H1 (cell line): ENCODE measurements at regions not wholly inside any gene's neighbourhood (a gene's known extent, or its start where the extent isn't known, plus 50 kb on each side); places are given as distances from the start of the nearest gene placed in this dataset.

Source experiments
- CTCF ChIA-PET: fragments of 300-600 bp; sonication (Branson Sonifier 250); formaldehyde crosslinking; loops from one replicate; lab custom pipeline; 2021; ENCODE audit not compliant: partially characterized antibody; lab: Charles Lee
- POLR2A ChIA-PET: fragments of 300-600 bp; sonication (Branson Sonifier 250); formaldehyde crosslinking; loops from one replicate; lab custom pipeline; 2021; ENCODE audit warnings: inconsistent platforms; ENCODE audit not compliant: partially characterized antibody; lab: Charles Lee
- DNase-seq, 2 experiments: peaks; one replicate each; pipeline versions ENCODE4 v3.0.0 to v3.0.0-alpha.2; 2010 to 2022; ENCODE audit warnings: low spot score in 2 of 2, low read depth in 1 of 2, mixed read lengths in 1 of 2
- FAIRE-seq: peaks from 2 replicates; lab custom pipeline; 2011; peaks lifted over from hg19 to GRCh38; lab: Jason Lieb, UNC
- H2AFZ ChIP-seq: 2 replicates; pipeline ENCODE4 v1.8.1; 2012; ENCODE audit warnings: low read length, inconsistent platforms
- H2AK5ac ChIP-seq: 2 replicates; pipeline ENCODE4 v1.6.1; 2013; ENCODE audit warnings: low read depth, low read length
- H2BK120ac ChIP-seq: replicated peaks from 2 replicates; pipeline ENCODE3; 2013; ENCODE audit warnings: low read depth, low read length, inconsistent platforms
- H2BK12ac ChIP-seq: 2 replicates; pipeline ENCODE4 v1.6.1; 2013; ENCODE audit warnings: low read depth, low read length
- H2BK15ac ChIP-seq: 2 replicates; pipeline ENCODE4 v1.6.1; 2013; ENCODE audit warnings: low read length
- H2BK20ac ChIP-seq: 2 replicates; pipeline ENCODE4 v1.6.1; 2013; ENCODE audit warnings: low read length
- H2BK5ac ChIP-seq: 2 replicates; pipeline ENCODE4 v1.6.1; 2013; ENCODE audit warnings: low read depth, low read length
- H3K14ac ChIP-seq: 2 replicates; pipeline ENCODE4 v1.6.1; 2013; ENCODE audit warnings: inconsistent platforms; ENCODE audit not compliant: insufficient read length
- H3K18ac ChIP-seq: 2 replicates; pipeline ENCODE4 v1.6.1; 2013; ENCODE audit warnings: low read length; ENCODE audit errors: extremely low read depth
- H3K23ac ChIP-seq: 2 replicates; pipeline ENCODE4 v1.6.1; 2013; ENCODE audit warnings: inconsistent platforms; ENCODE audit not compliant: insufficient read length
- H3K23me2 ChIP-seq: 2 replicates; pipeline ENCODE4 v1.6.1; 2013; ENCODE audit warnings: low read depth, low read length
- H3K27ac ChIP-seq: 2 replicates; pipeline ENCODE4 v1.6.1; 2011; ENCODE audit warnings: low read depth, low read length, inconsistent platforms
- H3K27me3 ChIP-seq, 4 experiments: replicated peaks in 1 of 4; 1 replicate in 1 of 4; 2 replicates in 3 of 4; pipeline versions ENCODE4 v1.6.1 to v1.8.1; 2011 to 2013; ENCODE audit warnings: low read length in 3 of 4, mild to moderate bottlenecking in 3 of 4, inconsistent platforms in 2 of 4, mixed read lengths in 2 of 4, moderate library complexity in 1 of 4; ENCODE audit not compliant: control insufficient read depth in 3 of 4, insufficient read depth in 3 of 4; ENCODE audit errors: extremely low read depth in 1 of 4
- H3K36me3 ChIP-seq, 4 experiments: 2 replicates each; pipeline versions ENCODE4 v1.6.1 to v1.8.1; 2011 to 2013; ENCODE audit warnings: mild to moderate bottlenecking in 4 of 4, low read length in 3 of 4, moderate library complexity in 2 of 4, control low read depth in 1 of 4, inconsistent platforms in 1 of 4; ENCODE audit not compliant: insufficient read depth in 4 of 4, control insufficient read depth in 2 of 4
- H3K4ac ChIP-seq: replicated peaks from 2 replicates; pipeline ENCODE3; 2013; ENCODE audit warnings: low read length, low read depth, mixed read lengths, inconsistent platforms; ENCODE audit not compliant: insufficient read length
- H3K4me1 ChIP-seq, 4 experiments: replicated peaks in 1 of 4; 1 replicate in 1 of 4; 2 replicates in 3 of 4; pipeline versions ENCODE4 v1.6.1 to v1.8.1; 2011 to 2013; ENCODE audit warnings: low read length in 3 of 4, inconsistent platforms in 2 of 4, mixed read lengths in 1 of 4; ENCODE audit not compliant: insufficient read depth in 4 of 4, control insufficient read depth in 3 of 4
- H3K4me2 ChIP-seq, 2 experiments: 2 replicates each; pipeline versions ENCODE4 v1.6.1 to v1.8.1; 2011 to 2013; ENCODE audit warnings: low read depth in 2 of 2, low read length in 2 of 2, control low read depth in 1 of 2, inconsistent platforms in 1 of 2, mild to moderate bottlenecking in 1 of 2; ENCODE audit not compliant: insufficient read depth in 1 of 2
- H3K4me3 ChIP-seq, 4 experiments: fragments of 200-600, 300-600 bp in 1 of 4; sonication (generic), shearing (Covaris generic), sonication (Bioruptor Twin) in 1 of 4; 2 replicates each; pipeline versions ENCODE4 v1.5.1 to v1.8.1; 2011 to 2016; ENCODE audit warnings: low read length in 4 of 4, low read depth in 3 of 4, control low read depth in 2 of 4, inconsistent platforms in 2 of 4, mild to moderate bottlenecking in 2 of 4, mixed read lengths in 1 of 4, moderate library complexity in 1 of 4; ENCODE audit not compliant: insufficient read depth in 2 of 4; ENCODE audit errors: extremely low read depth in 1 of 4
- H3K56ac ChIP-seq: replicated peaks from 2 replicates; pipeline ENCODE3; 2013; ENCODE audit warnings: low read depth, mild to moderate bottlenecking, mixed read lengths, low read length, inconsistent platforms; ENCODE audit not compliant: insufficient read length
- H3K79me1 ChIP-seq: 2 replicates; pipeline ENCODE4 v1.6.1; 2013; ENCODE audit warnings: low read depth, low read length, control low read depth
- H3K79me2 ChIP-seq, 2 experiments: 2 replicates each; pipeline versions ENCODE4 v1.6.1 to v1.8.1; 2012 to 2013; ENCODE audit warnings: low read length in 2 of 2, mild to moderate bottlenecking in 2 of 2, inconsistent platforms in 1 of 2; ENCODE audit not compliant: insufficient read depth in 2 of 2, control insufficient read depth in 1 of 2
- H3K9ac ChIP-seq, 4 experiments: replicated peaks in 1 of 4; 1 replicate in 1 of 4; 2 replicates in 3 of 4; pipeline versions ENCODE4 v1.6.1 to v1.8.1; 2011 to 2013; ENCODE audit warnings: low read depth in 3 of 4, low read length in 3 of 4, control low read depth in 2 of 4, mild to moderate bottlenecking in 2 of 4, moderate library complexity in 2 of 4, inconsistent platforms in 1 of 4; ENCODE audit errors: extremely low read depth in 1 of 4
- H3K9me3 ChIP-seq, 2 experiments: 2 replicates each; pipeline versions ENCODE4 v1.6.1 to v1.8.1; 2012 to 2013; ENCODE audit warnings: mild to moderate bottlenecking in 2 of 2, moderate library complexity in 2 of 2, control low read depth in 1 of 2, inconsistent platforms in 1 of 2, low read depth in 1 of 2, low read length in 1 of 2, mixed read lengths in 1 of 2; ENCODE audit not compliant: insufficient read depth in 2 of 2
- H4K20me1 ChIP-seq, 2 experiments: replicated peaks in 1 of 2; 2 replicates each; pipeline versions ENCODE3 to v1.8.1; 2011 to 2013; ENCODE audit warnings: inconsistent platforms in 2 of 2, low read length in 2 of 2, mild to moderate bottlenecking in 1 of 2; ENCODE audit not compliant: insufficient read depth in 2 of 2, control insufficient read depth in 1 of 2
- H4K5ac ChIP-seq: 2 replicates; pipeline ENCODE4 v1.6.1; 2013; ENCODE audit warnings: low read length, low read depth, mixed read lengths, inconsistent platforms; ENCODE audit not compliant: insufficient read length
- H4K8ac ChIP-seq: 2 replicates; pipeline ENCODE4 v1.8.0; 2013; ENCODE audit warnings: mild to moderate bottlenecking, moderate library complexity, low read length, inconsistent platforms; ENCODE audit not compliant: insufficient read depth; ENCODE audit errors: extremely low read depth
- H4K91ac ChIP-seq: replicated peaks from 2 replicates; pipeline ENCODE3; 2013; ENCODE audit warnings: low read length, mixed read lengths, inconsistent platforms; ENCODE audit not compliant: insufficient read length
- CREB1 ChIP-seq: IDR thresholded peaks from 2 replicates; pipeline ENCODE4 v1.6.1; 2012; ENCODE audit warnings: inconsistent platforms
- GABPA ChIP-seq: IDR thresholded peaks from 2 replicates; pipeline ENCODE4 v1.6.1; 2011; ENCODE audit warnings: mild to moderate bottlenecking, low read length, moderate library complexity, borderline replicate concordance; ENCODE audit not compliant: insufficient read depth
- RAD21 ChIP-seq, 2 experiments: IDR thresholded peaks in 1 of 2; conservative IDR thresholded peaks in 1 of 2; 2 replicates each; pipeline ENCODE4 v1.6.1; 2011; ENCODE audit warnings: low read depth in 2 of 2, low read length in 2 of 2, improper control_type of control experiment in 1 of 2, inconsistent platforms in 1 of 2, mild to moderate bottlenecking in 1 of 2, moderate library complexity in 1 of 2
- RBBP5 ChIP-seq: IDR thresholded peaks from 2 replicates; pipeline ENCODE4 v1.7.1; 2012; ENCODE audit warnings: low read depth, mild to moderate bottlenecking, inconsistent platforms, low read length, moderate library complexity, borderline replicate concordance
- WGBS, 2 experiments: shearing (Covaris generic) in 1 of 2; methylation state at CpG; one replicate each; pipeline versions ENCODE4 v1.1.6 to v1.1.7; 2013 to 2015; ENCODE audit warnings: low lambda C conversion rate in 2 of 2, mixed read lengths in 2 of 2, inconsistent platforms in 1 of 2, low coverage in 1 of 2, missing lambda C conversion rate in 1 of 2; ENCODE audit not compliant: insufficient replicate concordance in 2 of 2, insufficient coverage in 1 of 2, insufficient read length in 1 of 2; ENCODE audit errors: extremely low coverage in 1 of 2, missing lambda C conversion rate in 1 of 2; 5-methylcytosine and 5-hydroxymethylcytosine counted together
- TF ChIP-seq, protein P1 (sequence below), 3 experiments: IDR thresholded peaks; 1 replicate in 2 of 3; 2 replicates in 1 of 3; pipeline versions ENCODE4 v1.5.1 to v1.6.1; 2011; ENCODE audit warnings: low read length in 3 of 3, mild to moderate bottlenecking in 3 of 3, inconsistent platforms in 2 of 3, low read depth in 1 of 3, moderate library complexity in 1 of 3; ENCODE audit not compliant: insufficient read depth in 1 of 3; ENCODE audit errors: control extremely low read depth in 1 of 3

DNA sequence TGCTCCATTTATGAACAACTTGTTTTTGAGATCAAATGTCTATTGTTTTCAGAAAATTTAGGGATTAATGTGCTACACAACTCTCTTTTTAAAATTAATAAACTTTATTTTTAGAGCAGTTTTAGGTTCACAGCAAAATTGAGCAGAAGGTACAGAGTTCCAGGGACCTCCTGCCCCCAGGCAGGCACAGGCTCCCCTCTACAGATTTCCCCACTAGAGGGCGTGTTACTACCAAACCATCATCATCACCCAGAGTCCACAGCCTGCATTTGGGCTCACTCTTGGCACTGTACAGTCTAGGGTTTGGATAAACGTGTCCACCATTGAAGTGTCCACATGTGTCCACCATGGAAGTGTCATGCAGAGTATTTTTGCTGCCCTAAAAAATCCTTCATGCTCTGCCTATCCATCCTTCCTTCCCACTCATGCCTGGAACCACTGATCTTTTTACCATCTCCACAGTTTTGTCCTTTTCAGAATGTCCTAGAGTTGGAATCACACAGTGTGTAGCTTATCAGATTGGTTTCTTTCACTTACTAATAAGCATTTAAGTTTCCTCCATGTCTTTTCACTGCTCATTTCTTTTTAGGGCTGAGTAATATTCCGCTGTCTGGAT is 61.7 kb downstream of the MRPL36 start:
- Histone ChIP-seq H3K9ac (no peak overlapping the region), H4K91ac (no peak overlapping the region), H3K14ac (no peak overlapping the region), H3K4me3 (no peak overlapping the region), H3K36me3 (no peaks in the 10 kb centered on the region), H3K23ac (no peak overlapping the region), H3K4me2 (no peak overlapping the region), H4K20me1 (no peaks in the 10 kb centered on the region), H2BK15ac (no peak overlapping the region), H3K4me1 (no peaks in the 10 kb centered on the region; a peak in 1 of 7 replicates), H2AK5ac (no peak overlapping the region), H3K56ac (no peak overlapping the region), H3K4ac (no peak overlapping the region), H3K79me2 (no peaks in the 10 kb centered on the region), H3K9me3 (peaks cover 0 to 8% of the 10 kb centered on the region in 2 experiments; a peak in 1 of 4 replicates), H2AFZ (no peak overlapping the region), H2BK12ac (no peak overlapping the region; the same call in 1 of the 2 replicates), H3K23me2 (no peaks in the 10 kb centered on the region), H3K79me1 (no peaks in the 10 kb centered on the region), H2BK120ac (no peak overlapping the region), H3K18ac (no peak overlapping the region), H2BK20ac (no peak overlapping the region), H3K27me3 (no peaks in the 10 kb centered on the region), H3K27ac (no peak overlapping the region), H2BK5ac (no peak overlapping the region), H4K5ac (no peak overlapping the region), H4K8ac (no peak overlapping the region)
- DNase-seq: peak in 1 of 2 experiments; percentile 61
- no peak for FAIRE-seq
- POLR2A ChIA-PET: no interaction called here
- CTCF ChIA-PET: interaction anchor here (0.6 to 6.0 kb wide), 26 partner anchors 9 to 1179 kb away, joined by 3 to 74 read pairs (median 3); no protein-coding TSS in a partner anchor
- TF ChIP-seq CREB1: peak; percentile 21; the same call in 1 of the 2 replicates
- TF ChIP-seq RBBP5: no peak
- TF ChIP-seq, protein P1, sequence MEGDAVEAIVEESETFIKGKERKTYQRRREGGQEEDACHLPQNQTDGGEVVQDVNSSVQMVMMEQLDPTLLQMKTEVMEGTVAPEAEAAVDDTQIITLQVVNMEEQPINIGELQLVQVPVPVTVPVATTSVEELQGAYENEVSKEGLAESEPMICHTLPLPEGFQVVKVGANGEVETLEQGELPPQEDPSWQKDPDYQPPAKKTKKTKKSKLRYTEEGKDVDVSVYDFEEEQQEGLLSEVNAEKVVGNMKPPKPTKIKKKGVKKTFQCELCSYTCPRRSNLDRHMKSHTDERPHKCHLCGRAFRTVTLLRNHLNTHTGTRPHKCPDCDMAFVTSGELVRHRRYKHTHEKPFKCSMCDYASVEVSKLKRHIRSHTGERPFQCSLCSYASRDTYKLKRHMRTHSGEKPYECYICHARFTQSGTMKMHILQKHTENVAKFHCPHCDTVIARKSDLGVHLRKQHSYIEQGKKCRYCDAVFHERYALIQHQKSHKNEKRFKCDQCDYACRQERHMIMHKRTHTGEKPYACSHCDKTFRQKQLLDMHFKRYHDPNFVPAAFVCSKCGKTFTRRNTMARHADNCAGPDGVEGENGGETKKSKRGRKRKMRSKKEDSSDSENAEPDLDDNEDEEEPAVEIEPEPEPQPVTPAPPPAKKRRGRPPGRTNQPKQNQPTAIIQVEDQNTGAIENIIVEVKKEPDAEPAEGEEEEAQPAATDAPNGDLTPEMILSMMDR (IDR thresholded peaks at IDR 0.05; ENCODE audit: control extremely low read depth in 1 of 3, insufficient read depth in 1 of 3, low read depth in 1 of 3, low read length in 3 of 3): peak in 2 of 3 experiments; percentile 71 to 77; a peak in 3 of 4 replicates
- TF ChIP-seq RAD21 (IDR thresholded peaks at IDR 0.05 in 1 of 2, conservative IDR thresholded peaks at IDR 0.05 in 1 of 2; ENCODE audit: low read depth in 2 of 2, low read length in 2 of 2): peak; percentile 66 to 72
- TF ChIP-seq GABPA: peak; percentile 21; the same call in 1 of the 2 replicates
- 33% methylated on average over 3 of the region's 3 CpGs; no CpG with 5 or more reads in 1 of the 2 experiments for WGBS, 2 experiments
